GM10266 (cell line): ENCODE measurements at regions not wholly inside any gene's neighbourhood (a gene's known extent, or its start where the extent isn't known, plus 50 kb on each side); places are given as distances from the start of the nearest gene placed in this dataset.
"Not testable (repeated sequence)": the region's sequence is repeated elsewhere in the genome, so short reads cannot be mapped to it uniquely, and the experiment has no call there.

Experiments
- DNase-seq: peaks from one replicate; pipeline ENCODE4 v3.0.0; 2012; ENCODE audit errors: extremely low spot score
- CTCF ChIP-seq: IDR thresholded peaks from 2 replicates; pipeline ENCODE4 v1.5.1; 2012; ENCODE audit warnings: mild to moderate bottlenecking, low read depth; ENCODE audit not compliant: control insufficient read depth, insufficient read depth; ENCODE audit errors: missing control alignments

GRCh38 chrX:40530509-40530908, 50.3 kb upstream of the ATP6AP2 start:
- TF ChIP-seq CTCF, result no peak
- DNase-seq, result no peak

GRCh38 chrX:40527543-40527942, 53.2 kb upstream of the ATP6AP2 start:
- TF ChIP-seq CTCF, result no peak

GRCh38 chrX:40526412-40526811, 54.4 kb upstream of the ATP6AP2 start:
- DNase-seq, result no peak
- no peak for TF ChIP-seq CTCF

More at GRCh38 chrX:40527543-40527942, 53.2 kb upstream of the ATP6AP2 start:
- no peak for DNase-seq

- DNase-seq, result not testable (repeated sequence)
Measured at GRCh38 chrX:40525901-40526300, 54.9 kb upstream of the ATP6AP2 start.

GRCh38 chrX:40524423-40524822, 56.3 kb upstream of the ATP6AP2 start:
- no peak for TF ChIP-seq CTCF
- DNase-seq, result no peak

- TF ChIP-seq CTCF, result no peak
- DNase-seq, result no peak
Measured at GRCh38 chrX:40523852-40524251, 56.9 kb upstream of the ATP6AP2 start.

- no peak for TF ChIP-seq CTCF
- DNase-seq, result no peak
Measured at GRCh38 chrX:40521868-40522450, 58.8 kb upstream of the ATP6AP2 start.

GRCh38 chrX:40514376-40514775, 66.4 kb upstream of the ATP6AP2 start:
- DNase-seq, result no peak
- no peak for TF ChIP-seq CTCF
